ENCODE measurements at regions not wholly inside any gene's neighbourhood (a gene's known extent, or its start where the extent isn't known, plus 50 kb on each side); places are given as distances from the start of the nearest gene placed in this dataset.

- POLR2A ChIA-PET, result no interaction called here
- CTCF ChIA-PET, result no interaction called here
- no peak overlapping the region for H3K27ac ChIP-seq (ENCODE audit: low read length)
- DNase-seq (ENCODE audit: low read depth, low spot score) (no peak), ATAC-seq (no peak)
- H3K9me3 ChIP-seq (ENCODE audit: control insufficient read depth, insufficient read depth, low read depth, low read length), result no peaks in the 10 kb centered on the region
- no peaks in the 10 kb centered on the region for H3K27me3 ChIP-seq (ENCODE audit: control insufficient read depth, insufficient read depth, low read length)
- BruUV-seq (replicated peaks), result no TSS peak
- no peak overlapping the region for H3K4me3 ChIP-seq (ENCODE audit: low read depth in 2 of 2, low read length in 2 of 2)
- in situ Hi-C loops (cut with HindIII; ENCODE audit: low pct_unique_long_range_greater_than_20kb, low sequenced_read_pairs) (no loop called here), intact Hi-C loops (cut with micrococcal nuclease; ENCODE audit: unreplicated experiment) (no loop called here)
- no peak for TF ChIP-seq POLR2AphosphoS5 (IDR thresholded peaks at IDR 0.05; ENCODE audit: low read depth, low read length)
- TF ChIP-seq TCF7L2 (IDR thresholded peaks at IDR 0.05; ENCODE audit: low read depth, low read length), result no peak
- no peak for TF ChIP-seq CTCF (IDR thresholded peaks at IDR 0.05)
- no peak for TF ChIP-seq SIN3A (IDR thresholded peaks at IDR 0.05; ENCODE audit: borderline replicate concordance, insufficient read depth, low read depth, low read length)
- no peak for TF ChIP-seq REST (IDR thresholded peaks at IDR 0.05; ENCODE audit: insufficient read depth in 1 of 2, low read depth in 2 of 2, low read length in 1 of 2)
- no peaks in the 10 kb centered on the region for H3K4me1 ChIP-seq (ENCODE audit: control insufficient read depth, insufficient read depth, low read length)
- H3K36me3 ChIP-seq (ENCODE audit: control insufficient read depth, insufficient read depth, low read length), result no peaks in the 10 kb centered on the region
Observed at GRCh38 chr1:164443836-164444235, 115.1 kb upstream of the PBX1 start.

GRCh38 chr1:164446020-164446419 lies 113.0 kb upstream of the PBX1 start:
- Histone ChIP-seq H3K4me3 (ENCODE audit: low read depth in 2 of 2, low read length in 2 of 2) (no peak overlapping the region), H3K36me3 (ENCODE audit: control insufficient read depth, insufficient read depth, low read length) (no peaks in the 10 kb centered on the region), H3K27me3 (ENCODE audit: control insufficient read depth, insufficient read depth, low read length) (no peaks in the 10 kb centered on the region), H3K27ac (ENCODE audit: low read length) (no peak overlapping the region), H3K4me1 (ENCODE audit: control insufficient read depth, insufficient read depth, low read length) (no peaks in the 10 kb centered on the region), H3K9me3 (ENCODE audit: control insufficient read depth, insufficient read depth, low read depth, low read length) (no peaks in the 10 kb centered on the region)
- POLR2A ChIA-PET, result no interaction called here
- no peak for DNase-seq (ENCODE audit: low read depth, low spot score)
- BruUV-seq (replicated peaks), result no TSS peak
- in situ Hi-C loops (cut with HindIII; ENCODE audit: low pct_unique_long_range_greater_than_20kb, low sequenced_read_pairs), result no loop called here
- no peak for ATAC-seq
- no peak for TF ChIP-seq TCF7L2 (IDR thresholded peaks at IDR 0.05; ENCODE audit: low read depth, low read length)
- no peak for TF ChIP-seq SIN3A (IDR thresholded peaks at IDR 0.05; ENCODE audit: borderline replicate concordance, insufficient read depth, low read depth, low read length)
- TF ChIP-seq REST (IDR thresholded peaks at IDR 0.05; ENCODE audit: insufficient read depth in 1 of 2, low read depth in 2 of 2, low read length in 1 of 2), result no peak
- no peak for TF ChIP-seq POLR2AphosphoS5 (IDR thresholded peaks at IDR 0.05; ENCODE audit: low read depth, low read length)
- TF ChIP-seq CTCF (IDR thresholded peaks at IDR 0.05), result no peak
- CTCF ChIA-PET, result no interaction called here
- intact Hi-C loops (cut with micrococcal nuclease; ENCODE audit: unreplicated experiment), result no loop called here
